ENCODE measurements at regions not wholly inside any gene's neighbourhood (a gene's known extent, or its start where the extent isn't known, plus 50 kb on each side); places are given as distances from the start of the nearest gene placed in this dataset.

DNA sequence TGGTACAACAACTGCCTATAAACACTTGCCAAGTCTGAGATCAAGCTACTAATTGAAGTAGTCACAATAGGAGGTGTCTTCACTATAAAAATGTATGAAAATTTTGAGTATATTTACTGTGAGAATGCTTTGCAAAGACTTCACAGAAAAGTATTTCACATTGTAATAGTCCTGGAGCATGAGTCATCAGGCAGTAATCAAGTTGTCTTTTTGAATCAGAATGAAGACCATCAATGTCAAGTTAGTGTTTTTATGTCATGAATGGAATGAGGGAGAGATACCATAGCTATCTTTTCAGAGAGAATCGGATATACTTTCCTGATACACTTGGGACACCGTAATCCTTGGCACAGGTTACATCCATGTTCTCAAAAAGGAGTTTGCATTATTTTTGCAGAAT, 466.9 kb upstream of the ARRDC3 start:
- intact Hi-C loops (cut with DNase I): no loop called here

DNA sequence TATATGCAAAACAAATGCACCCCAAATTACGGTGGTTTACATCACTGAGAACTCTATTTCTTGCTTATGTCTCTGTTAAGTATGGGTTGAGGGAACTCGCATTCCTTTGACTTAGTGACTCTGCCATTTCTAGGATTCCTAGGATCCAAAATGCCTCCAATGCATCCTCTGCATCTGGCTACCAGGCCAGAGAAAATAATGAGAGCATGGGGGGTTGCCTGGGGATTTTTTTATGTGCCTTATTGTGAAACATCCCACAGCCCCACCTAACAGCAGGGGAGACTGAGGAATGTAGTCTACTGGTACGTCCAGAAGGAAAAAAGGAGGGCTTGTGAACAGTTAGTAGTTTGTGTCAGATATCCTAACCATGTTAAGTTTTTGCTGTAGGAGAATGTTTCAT, 466.0 kb upstream of the ARRDC3 start:
- WGBS, 3 donors: 72 to 85% (median 76%) methylated on average over 3 of the region's 3 CpGs
- no peaks in the 10 kb centered on the region for H3K4me1 ChIP-seq
- intact Hi-C loops (cut with DNase I): no loop called here
- H3K4me3 ChIP-seq: no peak overlapping the region
- no peak overlapping the region for H3K27ac ChIP-seq
- TF ChIP-seq, protein P1, sequence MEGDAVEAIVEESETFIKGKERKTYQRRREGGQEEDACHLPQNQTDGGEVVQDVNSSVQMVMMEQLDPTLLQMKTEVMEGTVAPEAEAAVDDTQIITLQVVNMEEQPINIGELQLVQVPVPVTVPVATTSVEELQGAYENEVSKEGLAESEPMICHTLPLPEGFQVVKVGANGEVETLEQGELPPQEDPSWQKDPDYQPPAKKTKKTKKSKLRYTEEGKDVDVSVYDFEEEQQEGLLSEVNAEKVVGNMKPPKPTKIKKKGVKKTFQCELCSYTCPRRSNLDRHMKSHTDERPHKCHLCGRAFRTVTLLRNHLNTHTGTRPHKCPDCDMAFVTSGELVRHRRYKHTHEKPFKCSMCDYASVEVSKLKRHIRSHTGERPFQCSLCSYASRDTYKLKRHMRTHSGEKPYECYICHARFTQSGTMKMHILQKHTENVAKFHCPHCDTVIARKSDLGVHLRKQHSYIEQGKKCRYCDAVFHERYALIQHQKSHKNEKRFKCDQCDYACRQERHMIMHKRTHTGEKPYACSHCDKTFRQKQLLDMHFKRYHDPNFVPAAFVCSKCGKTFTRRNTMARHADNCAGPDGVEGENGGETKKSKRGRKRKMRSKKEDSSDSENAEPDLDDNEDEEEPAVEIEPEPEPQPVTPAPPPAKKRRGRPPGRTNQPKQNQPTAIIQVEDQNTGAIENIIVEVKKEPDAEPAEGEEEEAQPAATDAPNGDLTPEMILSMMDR (IDR thresholded peaks at IDR 0.05): no peak
- DNase-seq (no peak), ATAC-seq (no peak)
- no peaks in the 10 kb centered on the region for H3K36me3 ChIP-seq (ENCODE audit: insufficient read depth in 1 of 2, low read depth in 1 of 2)
- H3K9me3 ChIP-seq: no peaks in the 10 kb centered on the region
- no peaks in the 10 kb centered on the region for H3K27me3 ChIP-seq (ENCODE audit: insufficient read depth in 3 of 3, low read length in 2 of 3)

More for the DNA sequence above, 466.9 kb upstream of the ARRDC3 start:
- 74 to 80% (median 80%) methylated on average over 2 of the region's 2 CpGs for WGBS, 3 donors
- H3K36me3 ChIP-seq (ENCODE audit: insufficient read depth in 1 of 2, low read depth in 1 of 2): no peaks in the 10 kb centered on the region
- H3K4me3 ChIP-seq: no peak overlapping the region
- H3K27ac ChIP-seq: no peak overlapping the region
- DNase-seq: no peak
- no peak for ATAC-seq
- no peaks in the 10 kb centered on the region for H3K27me3 ChIP-seq (ENCODE audit: insufficient read depth in 3 of 3, low read length in 2 of 3)
- H3K9me3 ChIP-seq: no peaks in the 10 kb centered on the region
- TF ChIP-seq, protein P1 (IDR thresholded peaks at IDR 0.05): no peak
- no peaks in the 10 kb centered on the region for H3K4me1 ChIP-seq

DNA sequence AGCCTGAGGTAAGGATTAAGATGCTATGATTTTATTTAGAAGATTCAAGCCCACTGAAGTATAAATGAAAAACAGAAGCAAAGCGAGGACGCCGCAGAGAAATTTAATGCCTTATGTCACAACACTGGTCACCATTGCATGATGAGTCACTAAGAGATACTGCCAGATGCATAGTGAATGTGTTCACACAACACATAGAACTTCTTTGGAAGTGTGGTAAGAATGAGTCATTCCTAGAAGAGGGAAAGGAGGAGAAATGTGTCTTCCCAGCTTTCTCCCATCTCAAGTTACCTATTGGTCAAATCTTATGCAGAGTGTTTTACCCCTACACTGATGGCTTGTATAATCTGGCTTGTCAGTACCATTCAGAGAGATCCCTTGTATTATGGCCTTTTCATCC, 465.3 kb upstream of the ARRDC3 start:
- DNase-seq (no peak), ATAC-seq (no peak)
- H3K9me3 ChIP-seq: no peaks in the 10 kb centered on the region
- H3K4me3 ChIP-seq: no peak overlapping the region
- H3K4me1 ChIP-seq: no peaks in the 10 kb centered on the region
- intact Hi-C loops (cut with DNase I): no loop called here
- TF ChIP-seq, protein P1 (IDR thresholded peaks at IDR 0.05): no peak
- H3K27me3 ChIP-seq (ENCODE audit: insufficient read depth in 3 of 3, low read length in 2 of 3): no peaks in the 10 kb centered on the region
- no peaks in the 10 kb centered on the region for H3K36me3 ChIP-seq (ENCODE audit: insufficient read depth in 1 of 2, low read depth in 1 of 2)
- no peak overlapping the region for H3K27ac ChIP-seq
- WGBS, 3 donors: 70 to 90% (median 88%) methylated on average over 3 of the region's 3 CpGs

DNA sequence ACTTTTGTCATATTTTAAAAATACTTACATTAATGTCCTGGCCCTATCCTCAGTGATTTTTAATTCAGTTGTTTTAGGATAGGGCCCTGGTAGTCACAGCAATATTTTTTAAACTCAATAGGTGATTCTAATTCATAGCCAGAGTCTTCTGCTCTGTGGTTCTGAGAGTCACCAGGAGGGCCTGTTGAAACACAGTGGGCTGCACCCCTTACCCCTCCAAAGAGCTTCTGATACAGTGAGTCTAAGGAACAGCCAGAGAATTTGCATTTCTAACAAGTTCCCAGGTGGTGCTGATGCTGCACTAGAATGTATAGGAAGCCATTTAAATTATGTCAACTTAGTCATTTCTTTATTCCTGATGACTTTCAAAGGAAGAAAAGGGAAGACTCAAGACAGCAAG, 458.3 kb upstream of the ARRDC3 start:
- intact Hi-C loops (cut with DNase I): no loop called here
- Histone ChIP-seq H3K27me3 (ENCODE audit: insufficient read depth in 3 of 3, low read length in 2 of 3) (no peaks in the 10 kb centered on the region), H3K4me3 (no peak overlapping the region), H3K4me1 (no peaks in the 10 kb centered on the region), H3K36me3 (ENCODE audit: insufficient read depth in 1 of 2, low read depth in 1 of 2) (no peaks in the 10 kb centered on the region), H3K27ac (no peak overlapping the region), H3K9me3 (no peaks in the 10 kb centered on the region)
- TF ChIP-seq, protein P1 (IDR thresholded peaks at IDR 0.05): no peak
- ATAC-seq (no peak), DNase-seq (no peak)

DNA sequence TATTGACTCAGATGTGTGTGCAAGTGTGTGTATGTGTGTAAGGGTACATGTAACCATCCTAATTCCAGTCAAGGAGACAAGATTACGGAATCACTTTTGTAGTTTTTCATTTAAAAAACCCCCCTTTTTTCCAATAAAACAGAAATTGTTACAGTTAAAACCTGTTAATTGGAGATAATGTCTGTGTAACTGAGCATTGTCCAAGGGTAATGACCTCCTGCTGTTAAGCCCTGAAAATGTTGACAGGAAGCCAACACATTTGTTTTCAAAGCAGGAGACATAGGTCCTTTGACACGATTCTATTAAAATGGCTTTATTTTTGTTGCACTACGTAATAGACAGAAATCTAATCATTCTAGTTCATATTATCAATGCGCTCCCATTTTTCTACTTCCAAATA, 457.3 kb upstream of the ARRDC3 start:
- 51 to 61% (median 54%) methylated on average over 4 of the region's 4 CpGs for WGBS, 3 donors
- Histone ChIP-seq H3K4me1 (no peaks in the 10 kb centered on the region), H3K4me3 (no peak overlapping the region), H3K27me3 (ENCODE audit: insufficient read depth in 3 of 3, low read length in 2 of 3) (no peaks in the 10 kb centered on the region), H3K9me3 (no peaks in the 10 kb centered on the region), H3K27ac (no peak overlapping the region), H3K36me3 (ENCODE audit: insufficient read depth in 1 of 2, low read depth in 1 of 2) (no peaks in the 10 kb centered on the region)
- intact Hi-C loops (cut with DNase I): no loop called here
- ATAC-seq (no peak), DNase-seq (no peak)
- TF ChIP-seq, protein P1 (IDR thresholded peaks at IDR 0.05): no peak
